ENCODE measurements at regions not wholly inside any gene's neighbourhood (a gene's known extent, or its start where the extent isn't known, plus 50 kb on each side); places are given as distances from the start of the nearest gene placed in this dataset.

DNA sequence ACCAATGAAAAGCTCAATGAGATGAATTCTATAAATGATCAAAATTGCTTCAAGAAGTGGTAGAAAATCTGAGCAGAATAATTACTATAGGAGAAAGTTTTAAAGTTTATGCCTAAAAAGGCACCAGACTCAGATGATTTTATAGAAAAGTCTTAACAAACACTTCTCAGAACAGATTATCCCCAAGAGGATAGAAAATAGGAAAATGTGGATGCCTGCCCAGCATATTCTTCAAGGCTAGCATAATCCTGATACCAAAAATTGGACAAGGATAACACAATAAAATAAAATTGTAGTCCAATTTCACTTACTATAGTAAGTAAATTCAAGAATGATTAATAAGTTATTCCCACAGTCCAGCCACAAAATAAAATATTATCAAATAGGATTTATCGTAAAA lies 397.0 kb downstream of the NR2F1-AS1 start:
- TF ChIP-seq, protein P1, sequence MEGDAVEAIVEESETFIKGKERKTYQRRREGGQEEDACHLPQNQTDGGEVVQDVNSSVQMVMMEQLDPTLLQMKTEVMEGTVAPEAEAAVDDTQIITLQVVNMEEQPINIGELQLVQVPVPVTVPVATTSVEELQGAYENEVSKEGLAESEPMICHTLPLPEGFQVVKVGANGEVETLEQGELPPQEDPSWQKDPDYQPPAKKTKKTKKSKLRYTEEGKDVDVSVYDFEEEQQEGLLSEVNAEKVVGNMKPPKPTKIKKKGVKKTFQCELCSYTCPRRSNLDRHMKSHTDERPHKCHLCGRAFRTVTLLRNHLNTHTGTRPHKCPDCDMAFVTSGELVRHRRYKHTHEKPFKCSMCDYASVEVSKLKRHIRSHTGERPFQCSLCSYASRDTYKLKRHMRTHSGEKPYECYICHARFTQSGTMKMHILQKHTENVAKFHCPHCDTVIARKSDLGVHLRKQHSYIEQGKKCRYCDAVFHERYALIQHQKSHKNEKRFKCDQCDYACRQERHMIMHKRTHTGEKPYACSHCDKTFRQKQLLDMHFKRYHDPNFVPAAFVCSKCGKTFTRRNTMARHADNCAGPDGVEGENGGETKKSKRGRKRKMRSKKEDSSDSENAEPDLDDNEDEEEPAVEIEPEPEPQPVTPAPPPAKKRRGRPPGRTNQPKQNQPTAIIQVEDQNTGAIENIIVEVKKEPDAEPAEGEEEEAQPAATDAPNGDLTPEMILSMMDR (IDR thresholded peaks at IDR 0.05): no peak
- TF ChIP-seq POLR2A (IDR thresholded peaks at IDR 0.05): no peak
- no peak for TF ChIP-seq EP300 (IDR thresholded peaks at IDR 0.05)
